Endothelial cell (in vitro differentiated cells): ENCODE measurements at regions not wholly inside any gene's neighbourhood (a gene's known extent, or its start where the extent isn't known, plus 50 kb on each side); places are given as distances from the start of the nearest gene placed in this dataset.

Experiments used
- DNase-seq: peaks from one replicate; pipeline ENCODE4 v3.0.0; 2021; ENCODE audit warnings: low spot score
- H3K27ac Mint-ChIP-seq: one replicate; pipeline ENCODE4 v1.8.0; 2021; ENCODE audit warnings: mixed read lengths, inconsistent platforms; ENCODE audit not compliant: unreplicated experiment
- H3K27me3 Mint-ChIP-seq: one replicate; pipeline ENCODE4 v1.8.0; 2021; ENCODE audit warnings: mild to moderate bottlenecking, moderate library complexity, mixed read lengths, inconsistent platforms; ENCODE audit not compliant: unreplicated experiment
- H3K36me3 Mint-ChIP-seq: one replicate; pipeline ENCODE4 v1.8.0; 2021; ENCODE audit warnings: mild to moderate bottlenecking, low read depth, mixed read lengths, inconsistent platforms; ENCODE audit not compliant: unreplicated experiment
- H3K4me1 Mint-ChIP-seq: one replicate; pipeline ENCODE4 v1.8.0; 2021; ENCODE audit warnings: mild to moderate bottlenecking, mixed read lengths, inconsistent platforms; ENCODE audit not compliant: unreplicated experiment
- H3K4me3 Mint-ChIP-seq: one replicate; pipeline ENCODE4 v1.8.0; 2021; ENCODE audit warnings: mild to moderate bottlenecking, mixed read lengths, inconsistent platforms; ENCODE audit not compliant: unreplicated experiment
- H3K9me3 Mint-ChIP-seq: one replicate; pipeline ENCODE4 v1.8.0; 2021; ENCODE audit warnings: mixed read lengths, inconsistent platforms; ENCODE audit not compliant: unreplicated experiment
- TF ChIP-seq, protein P1 (sequence below): fragments of 200-600 bp; sonication (generic); IDR thresholded peaks from one replicate; pipeline ENCODE4 v1.5.0; 2021; ENCODE audit warnings: antibody characterized with exemption; ENCODE audit not compliant: unreplicated experiment

DNA sequence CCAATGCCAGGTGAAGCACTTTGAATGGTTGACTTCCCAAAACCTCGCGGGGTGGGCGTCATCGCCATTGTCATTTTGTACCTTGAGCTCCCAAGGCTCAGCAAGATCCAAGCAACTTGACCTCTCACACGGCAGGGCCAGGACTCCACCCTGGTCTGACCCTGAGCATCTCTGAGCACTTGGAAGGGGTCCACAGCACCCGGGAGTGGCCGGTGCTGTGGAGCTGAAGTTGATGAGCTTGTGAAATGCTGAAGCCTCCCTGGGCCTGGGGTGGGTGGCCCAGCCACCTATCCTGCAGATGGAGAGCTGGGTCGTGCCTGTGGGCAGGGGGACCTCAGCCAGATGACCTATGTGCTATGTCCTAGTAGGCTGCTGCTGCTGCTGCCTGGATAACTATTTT lies 283.3 kb upstream of the FOXF1 start:
- Mint-ChIP-seq H3K27ac (no peak overlapping the region), H3K4me1 (no peaks in the 10 kb centered on the region), H3K4me3 (no peak overlapping the region), H3K36me3 (no peaks in the 10 kb centered on the region), H3K27me3 (peaks cover 4% of the 10 kb centered on the region), H3K9me3 (no peaks in the 10 kb centered on the region)
- TF ChIP-seq, protein P1, sequence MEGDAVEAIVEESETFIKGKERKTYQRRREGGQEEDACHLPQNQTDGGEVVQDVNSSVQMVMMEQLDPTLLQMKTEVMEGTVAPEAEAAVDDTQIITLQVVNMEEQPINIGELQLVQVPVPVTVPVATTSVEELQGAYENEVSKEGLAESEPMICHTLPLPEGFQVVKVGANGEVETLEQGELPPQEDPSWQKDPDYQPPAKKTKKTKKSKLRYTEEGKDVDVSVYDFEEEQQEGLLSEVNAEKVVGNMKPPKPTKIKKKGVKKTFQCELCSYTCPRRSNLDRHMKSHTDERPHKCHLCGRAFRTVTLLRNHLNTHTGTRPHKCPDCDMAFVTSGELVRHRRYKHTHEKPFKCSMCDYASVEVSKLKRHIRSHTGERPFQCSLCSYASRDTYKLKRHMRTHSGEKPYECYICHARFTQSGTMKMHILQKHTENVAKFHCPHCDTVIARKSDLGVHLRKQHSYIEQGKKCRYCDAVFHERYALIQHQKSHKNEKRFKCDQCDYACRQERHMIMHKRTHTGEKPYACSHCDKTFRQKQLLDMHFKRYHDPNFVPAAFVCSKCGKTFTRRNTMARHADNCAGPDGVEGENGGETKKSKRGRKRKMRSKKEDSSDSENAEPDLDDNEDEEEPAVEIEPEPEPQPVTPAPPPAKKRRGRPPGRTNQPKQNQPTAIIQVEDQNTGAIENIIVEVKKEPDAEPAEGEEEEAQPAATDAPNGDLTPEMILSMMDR: no peak
- DNase-seq: no peak

DNA sequence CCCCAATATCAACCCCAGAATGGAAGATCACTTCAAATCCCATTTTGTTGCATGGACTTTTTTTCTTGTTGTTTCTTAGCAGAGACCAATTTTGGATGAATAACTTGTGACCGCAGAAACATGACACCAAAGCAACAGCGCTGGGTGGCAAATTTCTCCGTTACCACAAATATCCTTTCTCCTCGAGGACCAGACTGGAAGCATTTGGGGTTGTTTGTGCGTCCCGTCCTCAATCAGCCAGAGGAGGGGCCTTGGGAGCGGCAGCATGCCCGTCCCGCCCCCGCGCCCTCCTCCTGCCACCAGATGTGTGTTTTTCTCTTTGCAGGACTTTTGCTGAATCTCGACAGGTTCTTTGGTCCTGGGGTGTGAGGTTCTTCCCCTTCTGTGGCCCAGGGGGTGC lies 282.5 kb upstream of the FOXF1 start:
- Mint-ChIP-seq H3K27me3 (peaks cover 4% of the 10 kb centered on the region), H3K27ac (no peak overlapping the region), H3K4me3 (no peak overlapping the region), H3K36me3 (peaks cover 1% of the 10 kb centered on the region), H3K4me1 (no peaks in the 10 kb centered on the region), H3K9me3 (no peaks in the 10 kb centered on the region)
- DNase-seq: no peak
- TF ChIP-seq, protein P1: no peak

DNA sequence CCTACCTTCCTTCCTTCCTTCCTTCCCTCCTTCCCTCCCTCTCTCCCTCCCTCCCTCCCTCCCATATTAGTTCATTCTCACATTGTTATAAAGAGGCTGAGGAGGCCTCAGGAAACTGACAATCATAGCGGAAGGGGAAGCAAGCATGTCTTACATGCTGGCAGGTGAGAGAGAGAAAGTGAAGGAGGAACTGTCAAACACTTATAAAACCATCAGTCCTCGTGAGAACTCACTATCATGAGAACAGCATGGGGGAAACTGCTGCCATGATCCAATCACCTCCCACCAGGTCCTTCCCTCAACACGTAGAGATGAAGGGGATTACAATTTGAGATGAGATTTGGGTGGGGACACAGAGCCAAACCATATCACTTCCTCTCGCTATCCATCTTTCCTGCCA lies 281.6 kb upstream of the FOXF1 start:
- peaks cover 4% of the 10 kb centered on the region for H3K36me3 Mint-ChIP-seq
- H3K9me3 Mint-ChIP-seq: no peaks in the 10 kb centered on the region
- peaks cover 4% of the 10 kb centered on the region for H3K27me3 Mint-ChIP-seq
- TF ChIP-seq, protein P1: no peak
- no peak for DNase-seq
- H3K27ac Mint-ChIP-seq: no peak overlapping the region
- no peaks in the 10 kb centered on the region for H3K4me1 Mint-ChIP-seq
- no peak overlapping the region for H3K4me3 Mint-ChIP-seq

DNA sequence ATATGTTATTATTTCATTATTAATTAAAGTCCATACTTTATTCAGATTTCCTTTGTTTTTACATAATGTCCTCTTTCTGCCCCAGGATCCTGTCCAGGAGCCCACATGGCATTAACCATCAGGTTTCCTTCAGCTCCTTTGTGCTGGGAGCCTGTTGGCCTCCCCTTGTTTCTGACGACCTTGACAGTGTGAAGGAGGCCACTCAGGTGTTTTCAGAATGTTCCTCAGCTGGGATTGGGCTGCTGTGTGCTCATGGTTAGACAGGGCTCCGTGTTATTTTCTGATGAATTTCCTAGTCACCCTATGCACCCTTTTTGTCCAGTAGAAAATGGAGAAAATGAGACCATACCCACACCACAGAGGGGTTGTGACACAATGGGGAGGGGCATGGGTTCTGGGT lies 281.0 kb upstream of the FOXF1 start:
- Mint-ChIP-seq H3K9me3 (no peaks in the 10 kb centered on the region), H3K27me3 (peaks cover 4% of the 10 kb centered on the region), H3K36me3 (peaks cover 4% of the 10 kb centered on the region), H3K4me3 (no peak overlapping the region), H3K4me1 (no peaks in the 10 kb centered on the region), H3K27ac (no peak overlapping the region)
- no peak for DNase-seq
- TF ChIP-seq, protein P1: no peak

DNA sequence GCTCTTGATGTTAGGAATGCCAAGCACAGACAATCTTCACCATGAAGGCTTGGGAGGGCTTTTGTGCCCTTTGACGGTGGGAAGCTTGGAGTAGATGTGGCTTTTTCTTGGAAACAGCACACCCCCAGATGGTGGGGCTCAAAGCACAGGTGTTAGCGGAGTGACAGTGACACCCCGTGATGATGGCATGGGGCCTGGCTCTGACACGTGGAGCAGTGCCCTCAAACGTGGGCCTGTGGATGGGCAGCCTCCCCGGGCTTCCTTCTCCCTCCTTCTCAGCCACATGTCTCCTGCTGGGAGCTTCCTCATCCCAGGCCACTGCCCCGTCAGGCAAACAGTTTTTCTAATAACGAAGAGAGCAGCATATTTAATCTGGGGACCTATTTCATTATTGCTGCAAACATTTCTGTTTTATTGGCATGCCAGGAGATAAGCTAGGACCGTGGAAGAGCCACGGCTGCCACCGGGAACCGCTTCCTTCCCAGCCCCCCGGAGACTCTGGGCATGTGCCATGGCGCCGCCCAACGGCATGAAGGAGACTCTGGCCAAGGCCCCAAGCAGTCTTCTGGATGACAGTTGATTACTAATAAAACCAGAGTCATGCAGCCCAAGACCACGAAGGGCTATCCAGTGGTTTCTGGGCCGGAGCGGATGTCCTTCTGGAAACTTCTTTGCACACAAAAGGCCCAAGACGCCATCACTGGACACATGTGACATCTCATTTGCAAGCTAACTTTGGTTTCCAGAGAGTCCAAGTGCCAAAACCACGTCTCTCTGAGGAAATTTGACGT lies 280.3 kb upstream of the FOXF1 start:
- Mint-ChIP-seq H3K36me3 (peaks cover 4% of the 10 kb centered on the region), H3K27me3 (peaks cover 4% of the 10 kb centered on the region), H3K4me3 (no peak overlapping the region), H3K27ac (no peak overlapping the region), H3K9me3 (no peaks in the 10 kb centered on the region), H3K4me1 (no peaks in the 10 kb centered on the region)
- DNase-seq: no peak
- TF ChIP-seq, protein P1: no peak
